ENCODE measurements at regions not wholly inside any gene's neighbourhood (a gene's known extent, or its start where the extent isn't known, plus 50 kb on each side); places are given as distances from the start of the nearest gene placed in this dataset.

GRCh38 chr12:63326260-63326659 is 175.3 kb upstream of the AVPR1A start:
- Histone ChIP-seq H3K36me3 (no peaks in the 10 kb centered on the region), H3K4me3 (no peak overlapping the region), H3K27ac (replicated peaks in 1 of 4) (no peak overlapping the region), H3K9me3 (peaks cover 0 to 4% (median 0%) of the 10 kb centered on the region in 4 donors), H3K4me1 (no peaks in the 10 kb centered on the region), H3K27me3 (peaks cover 0 to 10% (median 0%) of the 10 kb centered on the region in 4 donors)
- TF ChIP-seq POLR2A (IDR thresholded peaks at IDR 0.05; ENCODE audit: low read depth) (no peak), CTCF (IDR thresholded peaks at IDR 0.05) (no peak), EP300 (IDR thresholded peaks at IDR 0.05) (no peak), POLR2AphosphoS5 (IDR thresholded peaks at IDR 0.05) (no peak)
- no peak for DNase-seq (ENCODE audit: extremely low spot score)
- intact Hi-C loops (cut with DNase I) = no loop called here

GRCh38 chr12:63325757-63326156 is 174.8 kb upstream of the AVPR1A start:
- H3K4me3 ChIP-seq = no peak overlapping the region
- WGBS = 16% methylated on average over 1 of the region's 1 CpG
- intact Hi-C loops (cut with DNase I) = no loop called here
- no peaks in the 10 kb centered on the region for H3K36me3 ChIP-seq
- peaks cover 0 to under 1% (median 0%) of the 10 kb centered on the region in 4 donors for H3K9me3 ChIP-seq
- peaks cover 0 to 6% (median 0%) of the 10 kb centered on the region in 4 donors for H3K27me3 ChIP-seq
- H3K27ac ChIP-seq (replicated peaks in 1 of 4) = no peak overlapping the region
- H3K4me1 ChIP-seq = no peaks in the 10 kb centered on the region
- no peak for DNase-seq (ENCODE audit: extremely low spot score)
- TF ChIP-seq POLR2AphosphoS5 (IDR thresholded peaks at IDR 0.05) (no peak), POLR2A (IDR thresholded peaks at IDR 0.05; ENCODE audit: low read depth) (no peak), CTCF (IDR thresholded peaks at IDR 0.05) (no peak), EP300 (IDR thresholded peaks at IDR 0.05) (no peak)

GRCh38 chr12:63323942-63324341 is 172.9 kb upstream of the AVPR1A start:
- no peaks in the 10 kb centered on the region for H3K9me3 ChIP-seq
- H3K27ac ChIP-seq (replicated peaks in 1 of 4) = no peak overlapping the region
- no peak for DNase-seq (ENCODE audit: extremely low spot score)
- no peak overlapping the region for H3K4me3 ChIP-seq
- H3K36me3 ChIP-seq = no peaks in the 10 kb centered on the region
- no peak for TF ChIP-seq CTCF (IDR thresholded peaks at IDR 0.05)
- no peak for TF ChIP-seq POLR2A (IDR thresholded peaks at IDR 0.05; ENCODE audit: low read depth)
- no peak for TF ChIP-seq EP300 (IDR thresholded peaks at IDR 0.05)
- no peak for TF ChIP-seq POLR2AphosphoS5 (IDR thresholded peaks at IDR 0.05)
- 80% methylated on average over 2 of the region's 2 CpGs for WGBS
- no peaks in the 10 kb centered on the region for H3K4me1 ChIP-seq
- intact Hi-C loops (cut with DNase I) = no loop called here
- H3K27me3 ChIP-seq = no peaks in the 10 kb centered on the region

- no peak for DNase-seq (ENCODE audit: extremely low spot score)
- TF ChIP-seq CTCF (IDR thresholded peaks at IDR 0.05) = no peak
- no peak for TF ChIP-seq EP300 (IDR thresholded peaks at IDR 0.05)
- TF ChIP-seq POLR2AphosphoS5 (IDR thresholded peaks at IDR 0.05) = no peak
- no peak for TF ChIP-seq POLR2A (IDR thresholded peaks at IDR 0.05; ENCODE audit: low read depth)
- Histone ChIP-seq H3K27me3 (no peaks in the 10 kb centered on the region), H3K4me1 (no peaks in the 10 kb centered on the region), H3K9me3 (peaks cover 0 to 9% (median 0%) of the 10 kb centered on the region in 4 donors), H3K4me3 (no peak overlapping the region), H3K27ac (replicated peaks in 1 of 4) (no peak overlapping the region), H3K36me3 (no peaks in the 10 kb centered on the region)
- 41% methylated on average over 2 of the region's 2 CpGs for WGBS
- intact Hi-C loops (cut with DNase I) = no loop called here
Measured at GRCh38 chr12:63321373-63321772, 170.4 kb upstream of the AVPR1A start.

GRCh38 chr12:63319936-63320633 is 169.1 kb upstream of the AVPR1A start:
- H3K9me3 ChIP-seq = peaks cover 0 to 9% (median 0%) of the 10 kb centered on the region in 4 donors
- intact Hi-C loops (cut with DNase I) = no loop called here
- TF ChIP-seq POLR2A (IDR thresholded peaks at IDR 0.05; ENCODE audit: low read depth) (no peak), CTCF (IDR thresholded peaks at IDR 0.05) (no peak), EP300 (IDR thresholded peaks at IDR 0.05) (no peak), POLR2AphosphoS5 (IDR thresholded peaks at IDR 0.05) (no peak)
- H3K4me1 ChIP-seq = no peaks in the 10 kb centered on the region
- H3K36me3 ChIP-seq = no peaks in the 10 kb centered on the region
- H3K27ac ChIP-seq (replicated peaks in 1 of 4) = no peak overlapping the region
- H3K27me3 ChIP-seq = no peaks in the 10 kb centered on the region
- DNase-seq (ENCODE audit: extremely low spot score) = no peak
- H3K4me3 ChIP-seq = no peak overlapping the region
- WGBS = 75% methylated on average over 4 of the region's 4 CpGs
